ENCODE measurements at regions not wholly inside any gene's neighbourhood (a gene's known extent, or its start where the extent isn't known, plus 50 kb on each side); places are given as distances from the start of the nearest gene placed in this dataset.

DNA sequence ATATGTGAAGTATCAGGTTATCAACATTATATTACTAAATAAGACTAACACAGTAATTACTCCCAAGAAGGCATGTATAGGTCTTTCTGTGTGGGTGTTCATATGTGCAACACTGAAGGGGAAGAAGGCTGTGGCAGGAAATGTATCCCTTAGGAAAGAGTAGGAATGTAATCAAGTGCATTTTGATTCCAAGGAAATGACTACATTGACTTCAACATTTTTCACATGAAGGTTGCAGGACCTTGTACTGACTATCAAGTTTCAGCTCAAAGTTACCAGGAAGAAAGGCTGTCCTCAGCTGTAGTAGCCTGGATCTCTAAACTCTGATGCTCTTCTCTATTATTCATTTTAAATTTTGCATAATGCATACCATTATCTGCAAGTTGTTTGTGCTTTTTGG, 680.8 kb downstream of the NYAP2 start:
- no peak for DNase-seq (ENCODE audit: low read depth in 2 of 2)

DNA sequence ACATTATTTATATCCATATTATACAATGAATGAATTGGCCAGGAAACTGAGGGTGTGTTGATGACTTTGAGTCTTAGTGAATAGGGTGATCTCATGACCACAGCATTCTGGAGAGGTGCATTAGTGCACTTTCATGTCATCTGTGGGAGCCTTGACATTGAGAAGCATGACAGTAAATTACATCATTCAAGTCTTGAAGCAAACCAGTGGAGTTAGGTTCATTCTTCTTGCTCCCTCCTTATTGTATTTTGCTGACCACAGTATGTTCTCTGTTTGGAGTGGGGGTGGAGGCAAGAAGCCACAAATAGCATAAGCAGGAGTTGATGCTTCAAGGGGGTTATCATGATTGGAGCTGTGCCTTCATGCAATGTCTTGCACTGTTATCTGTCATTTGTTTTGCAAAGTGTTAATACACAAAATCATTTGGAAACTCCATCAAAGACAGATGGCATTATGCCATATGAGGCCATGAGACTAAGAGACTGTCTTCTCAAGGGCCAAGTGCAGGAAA, 680.2 kb downstream of the NYAP2 start:
- no peak for DNase-seq (ENCODE audit: low read depth in 2 of 2)

GRCh38 chr2:226079196-226079595, 679.7 kb downstream of the NYAP2 start:
- DNase-seq (ENCODE audit: low read depth in 2 of 2), result no peak

DNA sequence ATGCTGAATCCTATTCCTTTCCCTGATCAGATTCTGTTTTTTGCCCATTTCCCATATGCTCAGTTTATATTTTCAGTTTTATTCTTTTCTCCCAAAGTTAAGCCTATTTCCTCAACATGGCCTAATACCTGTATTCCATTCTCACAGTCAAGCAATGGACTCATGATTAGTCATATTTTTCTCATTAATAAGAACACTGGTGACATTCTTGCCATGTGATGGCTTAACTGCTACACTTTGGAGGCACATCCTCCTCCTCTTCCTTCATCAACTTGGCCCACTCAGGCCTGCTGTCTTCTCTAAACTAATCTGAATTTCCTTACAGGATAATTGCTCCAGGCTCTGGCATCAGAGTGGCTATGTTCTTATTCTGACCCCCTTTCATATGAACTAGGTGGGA, 679.2 kb downstream of the NYAP2 start:
- DNase-seq (ENCODE audit: low read depth in 2 of 2), result no peak

- DNase-seq (ENCODE audit: low read depth in 2 of 2), result no peak
Measured at GRCh38 chr2:226077841-226078240, 678.3 kb downstream of the NYAP2 start.

GRCh38 chr2:226077031-226077430, 677.5 kb downstream of the NYAP2 start:
- DNase-seq (ENCODE audit: low read depth in 2 of 2), result no peak

- DNase-seq (ENCODE audit: low read depth in 2 of 2), result no peak
Measured at GRCh38 chr2:226076529-226076928, 677.0 kb downstream of the NYAP2 start.

DNA sequence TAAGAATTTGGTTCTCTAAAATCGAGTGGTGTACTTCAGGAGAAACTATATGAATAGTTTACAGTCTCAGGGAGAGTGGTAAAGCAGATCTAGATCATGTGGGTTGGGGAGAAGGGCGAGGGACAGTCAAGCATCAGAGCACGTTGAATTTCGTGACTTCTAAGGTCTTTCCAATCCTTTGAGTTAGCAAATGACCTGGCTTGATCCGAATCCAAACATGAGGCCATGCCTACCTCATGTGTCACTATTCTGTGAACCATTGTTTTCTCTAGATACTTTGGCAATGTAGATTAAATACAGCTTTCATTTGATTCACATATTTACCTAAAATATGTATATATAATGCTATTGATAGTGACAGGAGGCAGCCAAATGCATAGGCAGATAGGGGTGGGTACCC, 674.9 kb downstream of the NYAP2 start:
- DNase-seq (ENCODE audit: low read depth in 2 of 2), result no peak

- no peak for DNase-seq (ENCODE audit: low read depth in 2 of 2)
Measured at GRCh38 chr2:226073496-226074160, 674.1 kb downstream of the NYAP2 start.

DNA sequence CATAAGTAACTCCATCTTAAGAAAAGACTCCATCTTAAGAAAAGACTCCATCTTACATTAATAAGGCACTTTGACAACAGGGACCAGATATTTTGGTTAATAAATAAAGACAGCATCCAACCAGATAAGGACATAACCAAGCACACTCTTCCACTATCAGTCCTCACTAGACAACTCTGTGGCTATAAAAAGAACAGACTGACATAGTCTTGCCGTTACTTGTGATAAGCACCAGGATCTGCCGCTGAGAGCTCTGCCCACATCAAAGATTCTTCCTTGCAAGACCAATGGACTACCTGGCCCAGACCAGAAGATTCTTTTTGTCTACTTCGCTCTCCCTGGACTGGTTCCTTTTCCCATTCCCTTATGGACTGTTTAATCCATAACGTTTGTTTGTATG, 667.4 kb downstream of the NYAP2 start:
- DNase-seq (ENCODE audit: low read depth in 2 of 2), result no peak

DNA sequence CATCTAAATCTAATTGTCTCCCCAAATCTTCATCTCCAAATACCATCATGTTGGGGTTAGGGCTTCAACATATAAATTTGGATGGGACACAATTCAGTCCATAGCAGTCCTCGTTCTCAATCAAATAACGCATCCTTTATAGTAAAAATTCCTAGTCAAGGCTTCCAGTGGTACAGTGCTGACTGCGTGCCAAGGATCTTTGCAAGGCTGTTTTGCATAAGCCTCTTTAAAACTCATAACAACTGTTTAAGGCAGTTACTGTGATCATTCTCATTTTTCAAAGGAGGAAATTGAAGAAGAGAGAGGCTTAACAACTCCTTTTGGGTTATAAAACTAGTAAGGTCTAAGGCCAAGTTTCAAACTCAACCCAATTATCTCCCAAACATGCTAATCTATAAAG, 666.9 kb downstream of the NYAP2 start:
- no peak for DNase-seq (ENCODE audit: low read depth in 2 of 2)

GRCh38 chr2:226064932-226065570, 665.5 kb downstream of the NYAP2 start:
- no peak for DNase-seq (ENCODE audit: low read depth in 2 of 2)

DNA sequence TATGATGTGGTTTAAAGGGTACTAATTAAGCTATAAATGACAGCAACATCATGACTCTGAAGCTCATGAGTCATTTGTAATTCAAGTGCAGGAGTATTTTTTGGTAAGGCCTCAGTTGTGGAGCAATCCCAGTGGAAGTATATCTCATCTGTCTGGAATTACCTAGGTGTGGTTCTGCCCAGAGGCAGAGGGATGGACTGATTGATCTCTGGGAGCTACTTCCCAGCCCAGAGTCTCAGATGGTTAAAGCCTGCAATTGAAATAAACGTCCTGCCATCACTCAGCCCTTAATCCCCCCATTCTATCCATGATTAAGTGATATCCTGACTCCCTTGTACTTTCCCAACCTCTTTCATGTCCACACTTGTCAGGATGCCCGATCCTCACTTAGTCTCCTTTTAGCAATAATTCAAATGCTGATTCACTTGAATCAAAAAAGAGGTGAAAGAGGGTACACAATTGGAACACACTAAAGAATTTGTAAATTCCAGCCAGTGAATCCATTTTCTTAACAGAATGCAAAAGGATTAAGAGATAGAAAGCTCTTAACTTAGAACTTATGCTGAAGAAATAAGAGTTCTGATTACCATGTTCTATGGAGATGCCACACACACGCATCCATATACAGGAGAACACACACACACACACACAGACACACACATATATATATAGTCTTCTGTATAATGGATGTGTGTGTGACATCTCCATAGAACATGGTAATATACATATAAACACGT, 664.4 kb downstream of the NYAP2 start:
- no peak for DNase-seq (ENCODE audit: low read depth in 2 of 2)

DNA sequence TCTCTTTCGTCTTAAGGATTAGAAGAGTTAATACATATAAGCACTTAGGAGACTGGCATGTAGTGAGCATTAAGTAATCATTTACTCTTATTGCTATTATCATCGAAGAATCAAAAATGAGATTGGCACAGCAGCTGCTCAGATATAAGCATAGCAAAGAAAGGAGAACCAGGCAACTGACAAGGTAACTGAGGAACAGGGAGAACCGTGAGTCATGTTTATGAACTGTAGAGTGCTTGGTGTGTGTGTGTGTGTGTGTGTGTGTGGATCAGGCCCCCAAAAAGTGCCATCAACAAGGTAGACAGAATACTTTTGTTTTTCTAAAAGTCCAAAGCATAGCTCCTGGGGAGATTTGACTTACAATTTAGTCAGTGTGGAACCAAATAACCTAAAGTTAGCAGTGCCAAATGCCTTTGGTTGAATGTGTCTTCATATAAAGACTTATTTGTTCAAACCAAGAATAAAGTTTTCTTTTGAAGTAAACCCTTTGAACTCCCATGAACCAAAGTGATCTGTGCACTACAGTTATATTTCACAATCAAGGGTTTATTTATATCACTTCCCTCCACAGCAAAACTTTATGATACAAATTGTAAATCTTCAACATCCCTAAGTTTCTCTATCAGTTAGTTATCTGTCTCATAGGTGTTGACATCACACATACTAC, 660.6 kb downstream of the NYAP2 start:
- DNase-seq (ENCODE audit: low read depth in 2 of 2), result no peak

- no peak for DNase-seq (ENCODE audit: low read depth in 2 of 2)
Measured at GRCh38 chr2:226057914-226058313, 658.4 kb downstream of the NYAP2 start.

- no peak for DNase-seq (ENCODE audit: low read depth in 2 of 2)
Measured at GRCh38 chr2:226057365-226057764, 657.9 kb downstream of the NYAP2 start.

DNA sequence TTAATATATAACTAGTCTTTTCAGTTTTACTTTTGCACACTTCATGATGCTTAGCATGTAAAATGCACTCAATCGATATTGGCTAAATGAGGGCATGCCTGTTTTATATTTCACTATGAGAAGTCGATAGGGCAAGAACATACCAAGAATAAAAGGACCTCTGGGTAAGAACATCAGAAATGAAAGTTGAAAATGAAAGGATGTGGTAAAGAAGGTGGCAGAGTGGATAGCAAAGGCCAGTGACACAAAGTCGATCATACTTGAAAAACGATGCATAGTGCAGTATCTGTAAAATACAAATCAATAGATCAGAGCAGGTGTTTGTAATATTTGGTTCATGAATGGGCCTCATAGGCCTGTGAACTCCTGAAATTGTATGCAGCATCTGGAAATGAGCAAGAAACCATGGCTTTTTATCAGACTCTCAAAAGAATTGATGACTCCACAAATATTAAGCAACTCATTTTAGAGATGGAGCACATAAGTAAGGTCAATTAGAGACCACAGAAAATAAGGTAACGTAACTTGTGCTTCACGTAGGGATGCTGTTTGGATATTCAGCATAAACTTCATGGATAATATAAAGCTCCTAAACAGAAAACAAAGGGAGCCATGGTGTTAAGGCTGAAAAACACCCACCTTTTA, 653.4 kb downstream of the NYAP2 start:
- no peak for DNase-seq (ENCODE audit: low read depth in 2 of 2)

- no peak for DNase-seq (ENCODE audit: low read depth in 2 of 2)
Measured at GRCh38 chr2:226050822-226051221, 651.3 kb downstream of the NYAP2 start.

GRCh38 chr2:226048611-226049010, 649.1 kb downstream of the NYAP2 start:
- DNase-seq (ENCODE audit: low read depth in 2 of 2), result no peak

GRCh38 chr2:226045080-226045479, 645.6 kb downstream of the NYAP2 start:
- DNase-seq (ENCODE audit: low read depth in 2 of 2), result no peak

GRCh38 chr2:226040344-226040900, 640.9 kb downstream of the NYAP2 start:
- DNase-seq (ENCODE audit: low read depth in 2 of 2), result no peak

GRCh38 chr2:226037526-226037925, 638.0 kb downstream of the NYAP2 start:
- no peak for DNase-seq (ENCODE audit: low read depth in 2 of 2)

All from stimulated activated CD8-positive, alpha-beta memory T cell treated with anti-CD3 and anti-CD28 coated beads, Interleukin-15, amount 100 ng/mL, for 48 hours (primary cell).